MG63 (cell line): ENCODE measurements at regions not wholly inside any gene's neighbourhood (a gene's known extent, or its start where the extent isn't known, plus 50 kb on each side); places are given as distances from the start of the nearest gene placed in this dataset.

ENCODE experiments used
- DNase-seq: peaks from one replicate; pipeline ENCODE4 v3.0.0-alpha.2; 2020
- H3K27me3 ChIP-seq: fragments of 250-450 bp; sonication (Bioruptor Pico); 2 replicates; pipeline ENCODE4 v1.5.1; 2020; ENCODE audit warnings: mild to moderate bottlenecking, moderate library complexity
- H3K36me3 ChIP-seq: fragments of 250-450 bp; sonication (Bioruptor Pico); 2 replicates; pipeline ENCODE4 v1.5.1; 2020; ENCODE audit warnings: mild to moderate bottlenecking, moderate library complexity
- H3K4me3 ChIP-seq: fragments of 250-450 bp; sonication (Bioruptor Pico); 2 replicates; pipeline ENCODE4 v1.5.1; 2020; ENCODE audit warnings: mild to moderate bottlenecking, moderate library complexity
- H3K9me3 ChIP-seq: fragments of 250-450 bp; sonication (Bioruptor Pico); 2 replicates; pipeline ENCODE4 v1.5.1; 2020; ENCODE audit warnings: mild to moderate bottlenecking, moderate library complexity

DNA sequence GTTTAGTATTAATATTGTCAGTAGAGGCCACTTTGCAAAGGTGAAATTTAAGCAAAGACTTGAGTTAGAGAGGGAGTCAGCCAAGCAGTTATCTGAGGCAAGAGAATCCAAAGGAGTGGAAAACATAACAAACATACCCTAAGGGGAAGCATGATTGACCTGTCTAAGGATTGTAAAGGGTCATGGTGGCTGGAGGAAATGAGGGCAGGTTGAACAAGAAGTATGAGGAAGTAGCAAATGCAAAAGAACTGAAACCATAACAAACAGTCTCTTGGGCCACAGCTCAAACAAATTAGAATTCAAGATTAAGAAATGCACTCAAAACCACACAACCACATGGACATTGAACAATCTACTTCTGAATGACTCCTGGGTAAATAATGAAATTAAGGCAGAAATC lies 103.2 kb downstream of the FBXO5 start:
- Histone ChIP-seq H3K9me3 (no peaks in the 10 kb centered on the region), H3K27me3 (no peaks in the 10 kb centered on the region), H3K36me3 (no peaks in the 10 kb centered on the region), H3K4me3 (no peak overlapping the region)
- no peak for DNase-seq

DNA sequence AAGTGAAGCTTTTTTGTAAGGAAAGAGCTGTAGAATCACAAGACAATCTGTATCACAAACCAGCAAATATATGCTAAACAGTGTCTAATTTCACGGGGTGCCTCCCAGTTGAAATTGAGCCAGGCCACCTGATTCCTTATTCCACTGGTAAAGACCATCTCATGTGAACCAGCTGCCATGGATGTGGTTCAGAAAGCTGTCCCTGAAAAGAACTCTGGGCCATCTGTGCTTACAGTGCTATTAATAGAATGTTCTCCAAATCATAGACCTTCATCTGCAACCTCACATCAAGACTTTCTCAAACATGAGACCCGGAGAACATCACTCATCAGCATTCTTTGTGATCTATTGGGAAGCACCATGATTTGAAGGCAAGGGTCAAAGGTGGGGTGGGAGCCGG lies 89.7 kb downstream of the FBXO5 start:
- Histone ChIP-seq H3K36me3 (no peaks in the 10 kb centered on the region), H3K4me3 (no peak overlapping the region), H3K9me3 (no peaks in the 10 kb centered on the region), H3K27me3 (no peaks in the 10 kb centered on the region; the same call in 1 of the 2 replicates)
- no peak for DNase-seq

DNA sequence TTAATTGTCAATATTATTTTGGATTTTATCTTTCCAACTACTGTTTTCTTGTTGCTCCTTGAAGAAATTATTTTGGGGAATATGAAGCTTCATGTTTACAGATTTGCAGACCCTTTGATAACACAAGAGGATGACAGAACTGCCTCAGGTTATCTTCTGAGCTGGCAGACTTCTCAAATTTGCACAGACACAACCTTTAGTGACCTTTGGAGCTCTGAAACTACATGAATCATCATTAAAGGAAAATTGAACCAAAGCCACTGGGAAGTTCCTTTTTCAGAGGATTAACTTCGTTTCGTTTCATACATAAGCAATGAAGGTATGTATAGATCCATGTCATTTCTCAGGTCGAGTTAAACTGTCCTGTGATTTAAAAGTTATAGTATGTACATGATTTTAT lies 85.9 kb downstream of the FBXO5 start:
- H3K36me3 ChIP-seq = no peaks in the 10 kb centered on the region
- no peaks in the 10 kb centered on the region for H3K9me3 ChIP-seq
- no peaks in the 10 kb centered on the region for H3K27me3 ChIP-seq
- no peak for DNase-seq
- no peak overlapping the region for H3K4me3 ChIP-seq

DNA sequence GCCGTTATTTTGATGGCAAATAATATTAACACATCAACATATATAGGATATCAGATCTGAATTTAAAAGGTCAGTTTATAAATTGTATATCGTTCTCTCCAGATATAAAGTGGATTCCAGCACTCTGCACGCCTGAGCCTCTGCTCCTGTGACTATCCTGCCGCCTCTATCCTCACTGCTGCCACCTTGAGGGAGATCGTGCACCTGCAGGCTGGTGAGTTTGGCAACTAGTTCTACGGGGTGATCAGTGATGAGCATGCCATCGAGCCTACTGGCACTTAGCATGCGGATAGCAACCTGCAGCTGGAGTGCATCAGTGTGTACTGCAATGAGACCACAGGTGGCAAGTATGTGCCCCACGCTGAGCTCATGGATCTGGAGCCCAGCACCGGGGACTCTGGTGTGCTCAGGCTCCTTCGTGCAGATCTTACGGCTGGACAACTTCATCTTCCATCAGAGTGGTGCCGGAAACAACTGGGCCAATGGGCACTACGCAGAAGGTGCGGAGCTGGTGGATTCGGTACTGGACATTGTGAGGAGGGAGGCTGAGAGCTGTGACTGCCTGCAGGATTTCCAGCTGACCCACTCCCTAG lies 84.9 kb downstream of the FBXO5 start:
- peak; percentile 58 for DNase-seq
- Histone ChIP-seq H3K4me3 (no peak overlapping the region), H3K27me3 (no peaks in the 10 kb centered on the region), H3K36me3 (no peaks in the 10 kb centered on the region), H3K9me3 (no peaks in the 10 kb centered on the region)

GRCh38 chr6:152904678-152905077 lies 78.2 kb downstream of the FBXO5 start:
- no peaks in the 10 kb centered on the region for H3K27me3 ChIP-seq
- H3K9me3 ChIP-seq = no peaks in the 10 kb centered on the region
- no peaks in the 10 kb centered on the region for H3K36me3 ChIP-seq
- H3K4me3 ChIP-seq = no peak overlapping the region
- DNase-seq = no peak

GRCh38 chr6:152905551-152906299 lies 77.1 kb downstream of the FBXO5 start:
- Histone ChIP-seq H3K27me3 (no peaks in the 10 kb centered on the region), H3K36me3 (no peaks in the 10 kb centered on the region), H3K9me3 (no peaks in the 10 kb centered on the region), H3K4me3 (no peak overlapping the region)
- no peak for DNase-seq

DNA sequence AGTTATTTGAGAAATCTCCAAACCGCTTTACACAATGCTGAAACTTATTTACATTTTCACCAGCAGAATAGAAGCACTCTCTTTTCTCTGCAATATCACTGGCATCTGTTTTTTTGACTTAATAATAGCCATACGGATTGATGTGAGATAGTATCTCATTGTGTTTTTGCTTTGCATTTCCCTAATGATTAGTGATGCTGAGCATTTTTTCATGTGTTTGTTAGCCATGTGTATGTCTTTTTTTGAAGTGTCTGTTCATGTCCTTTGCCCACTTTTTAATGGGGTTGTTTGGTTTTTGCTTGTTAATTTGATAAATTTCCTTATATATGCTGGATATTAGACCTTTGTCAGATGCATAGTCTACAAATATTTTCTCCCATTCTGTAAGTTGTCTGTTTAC lies 73.6 kb downstream of the FBXO5 start:
- no peaks in the 10 kb centered on the region for H3K36me3 ChIP-seq
- DNase-seq = no peak
- peaks cover 3% of the 10 kb centered on the region; the same call in 1 of the 2 replicates for H3K9me3 ChIP-seq
- H3K4me3 ChIP-seq = no peak overlapping the region
- H3K27me3 ChIP-seq = no peaks in the 10 kb centered on the region

DNA sequence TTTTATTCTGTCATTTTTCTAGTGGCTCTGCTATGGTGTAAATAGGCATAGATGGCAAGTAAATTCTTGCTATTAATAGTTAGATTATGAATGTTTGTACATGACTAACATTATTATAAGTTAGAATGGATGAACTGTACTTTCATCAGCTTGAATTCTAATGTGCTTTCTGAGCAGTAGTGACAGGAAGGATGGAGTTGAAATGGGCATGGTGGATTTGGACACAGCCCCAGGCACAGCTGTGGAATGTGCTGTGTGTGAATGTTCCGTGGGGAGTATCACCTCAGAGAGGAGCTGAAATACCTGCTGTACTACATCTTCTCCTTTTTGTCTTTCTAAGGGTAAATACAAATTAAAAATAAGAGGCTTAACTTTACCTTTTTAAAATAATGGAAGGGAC lies 66.8 kb downstream of the FBXO5 start:
- Histone ChIP-seq H3K4me3 (no peak overlapping the region), H3K27me3 (no peaks in the 10 kb centered on the region), H3K9me3 (peaks cover 3% of the 10 kb centered on the region; the same call in 1 of the 2 replicates), H3K36me3 (no peaks in the 10 kb centered on the region)
- DNase-seq = no peak

- no peak for DNase-seq
- H3K4me3 ChIP-seq = no peak overlapping the region
- H3K9me3 ChIP-seq = no peaks in the 10 kb centered on the region
- H3K36me3 ChIP-seq = no peaks in the 10 kb centered on the region
- no peaks in the 10 kb centered on the region for H3K27me3 ChIP-seq
These were observed 63.9 kb downstream of the FBXO5 start for GRCh38 chr6:152918991-152919390.

DNA sequence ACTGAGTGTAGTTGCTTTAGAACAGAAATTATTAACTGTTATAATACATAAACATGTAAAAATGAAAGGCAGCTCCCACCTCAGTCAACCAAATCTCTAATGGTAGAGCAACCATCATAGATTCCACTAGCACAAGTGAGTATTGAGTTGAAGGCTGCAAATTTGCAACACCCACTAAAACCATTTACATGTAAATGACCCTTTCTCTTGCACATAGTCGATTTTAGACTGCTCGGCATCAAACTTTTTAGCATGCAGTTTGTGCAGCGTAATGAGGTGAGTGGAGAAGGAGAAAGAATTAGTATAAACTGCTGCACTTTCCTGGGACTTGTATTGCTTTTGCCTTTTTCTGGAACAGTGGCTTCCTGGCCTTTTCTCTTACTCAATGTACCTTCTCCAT lies 62.8 kb downstream of the FBXO5 start:
- H3K36me3 ChIP-seq = no peaks in the 10 kb centered on the region
- DNase-seq = no peak
- no peaks in the 10 kb centered on the region for H3K27me3 ChIP-seq
- H3K4me3 ChIP-seq = no peak overlapping the region
- H3K9me3 ChIP-seq = no peaks in the 10 kb centered on the region
